ENCODE measurements at regions not wholly inside any gene's neighbourhood (a gene's known extent, or its start where the extent isn't known, plus 50 kb on each side); places are given as distances from the start of the nearest gene placed in this dataset.
A peak's percentile ranks its signal among the peaks of the same experiment; 100 is the strongest.

DNA sequence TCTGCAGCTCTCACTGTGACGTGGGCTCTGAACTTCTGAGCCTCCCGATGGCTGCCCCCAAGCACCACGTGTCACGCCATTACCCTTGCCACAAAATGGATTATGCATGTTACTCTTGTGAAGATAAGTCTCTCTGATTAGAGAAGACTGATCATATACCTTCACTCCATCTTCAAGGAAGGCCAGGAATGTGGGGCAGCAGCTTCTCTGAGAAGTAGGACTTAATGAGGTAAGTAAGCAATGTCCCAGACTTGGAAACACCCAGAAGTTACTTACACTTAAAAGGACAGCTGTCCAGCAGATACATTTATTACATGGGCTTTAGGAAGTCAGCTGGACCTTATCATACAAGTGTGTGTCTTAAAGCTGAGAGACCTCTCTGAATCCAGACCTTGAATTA lies 155.0 kb downstream of the FGF1 start:
- no peak overlapping the region for H3K27ac ChIP-seq
- ChIA-PET POLR2A (ENCODE audit: low non-redundant PET) (no interaction called here), CTCF (interaction anchor here (0.6 to 1.2 kb wide), 5 partner anchors 10 to 386 kb away, joined by 3 to 8 read pairs (median 3); no protein-coding TSS in a partner anchor)
- TF ChIP-seq, protein P1, sequence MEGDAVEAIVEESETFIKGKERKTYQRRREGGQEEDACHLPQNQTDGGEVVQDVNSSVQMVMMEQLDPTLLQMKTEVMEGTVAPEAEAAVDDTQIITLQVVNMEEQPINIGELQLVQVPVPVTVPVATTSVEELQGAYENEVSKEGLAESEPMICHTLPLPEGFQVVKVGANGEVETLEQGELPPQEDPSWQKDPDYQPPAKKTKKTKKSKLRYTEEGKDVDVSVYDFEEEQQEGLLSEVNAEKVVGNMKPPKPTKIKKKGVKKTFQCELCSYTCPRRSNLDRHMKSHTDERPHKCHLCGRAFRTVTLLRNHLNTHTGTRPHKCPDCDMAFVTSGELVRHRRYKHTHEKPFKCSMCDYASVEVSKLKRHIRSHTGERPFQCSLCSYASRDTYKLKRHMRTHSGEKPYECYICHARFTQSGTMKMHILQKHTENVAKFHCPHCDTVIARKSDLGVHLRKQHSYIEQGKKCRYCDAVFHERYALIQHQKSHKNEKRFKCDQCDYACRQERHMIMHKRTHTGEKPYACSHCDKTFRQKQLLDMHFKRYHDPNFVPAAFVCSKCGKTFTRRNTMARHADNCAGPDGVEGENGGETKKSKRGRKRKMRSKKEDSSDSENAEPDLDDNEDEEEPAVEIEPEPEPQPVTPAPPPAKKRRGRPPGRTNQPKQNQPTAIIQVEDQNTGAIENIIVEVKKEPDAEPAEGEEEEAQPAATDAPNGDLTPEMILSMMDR (conservative IDR thresholded peaks at IDR 0.05; ENCODE audit: low read depth) = no peak
- DNase-seq (ENCODE audit: low spot score) = no peak

DNA sequence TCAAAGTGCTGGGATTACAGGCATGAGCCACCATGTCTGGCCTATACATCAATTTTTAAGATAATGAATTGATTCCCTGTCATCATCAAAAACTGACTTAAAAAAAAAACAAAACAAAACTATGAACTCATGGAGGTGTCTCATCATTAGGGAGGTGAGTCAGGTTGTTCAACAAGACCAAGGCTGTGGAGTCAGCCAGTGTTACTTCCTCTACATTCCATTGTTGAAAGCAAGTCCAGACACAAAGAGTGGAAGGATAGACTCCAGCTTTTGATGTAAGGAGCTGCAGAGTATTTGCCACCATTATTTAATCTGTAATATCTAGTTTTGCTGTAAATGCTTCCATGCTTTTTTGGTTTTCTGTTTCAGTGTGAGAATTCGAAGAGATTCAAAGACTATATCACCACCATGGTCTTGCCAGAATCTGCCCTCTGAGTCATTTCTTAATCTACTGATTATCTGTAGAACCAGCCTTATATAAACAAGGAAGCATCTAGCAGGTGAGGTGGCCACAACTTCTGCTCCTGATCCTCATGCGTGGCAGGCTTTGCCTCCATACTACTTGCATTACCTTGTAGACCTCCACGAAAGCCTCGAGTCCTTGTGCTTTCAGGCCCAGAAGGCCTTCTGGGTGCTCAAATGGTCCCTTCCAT lies 156.1 kb downstream of the FGF1 start:
- ChIA-PET POLR2A (ENCODE audit: low non-redundant PET) (no interaction called here), CTCF (no interaction called here)
- TF ChIP-seq, protein P1 (conservative IDR thresholded peaks at IDR 0.05; ENCODE audit: low read depth) = no peak
- peak; percentile 94 for DNase-seq (ENCODE audit: low spot score)
- peak overlapping the region; percentile 68 for H3K27ac ChIP-seq

DNA sequence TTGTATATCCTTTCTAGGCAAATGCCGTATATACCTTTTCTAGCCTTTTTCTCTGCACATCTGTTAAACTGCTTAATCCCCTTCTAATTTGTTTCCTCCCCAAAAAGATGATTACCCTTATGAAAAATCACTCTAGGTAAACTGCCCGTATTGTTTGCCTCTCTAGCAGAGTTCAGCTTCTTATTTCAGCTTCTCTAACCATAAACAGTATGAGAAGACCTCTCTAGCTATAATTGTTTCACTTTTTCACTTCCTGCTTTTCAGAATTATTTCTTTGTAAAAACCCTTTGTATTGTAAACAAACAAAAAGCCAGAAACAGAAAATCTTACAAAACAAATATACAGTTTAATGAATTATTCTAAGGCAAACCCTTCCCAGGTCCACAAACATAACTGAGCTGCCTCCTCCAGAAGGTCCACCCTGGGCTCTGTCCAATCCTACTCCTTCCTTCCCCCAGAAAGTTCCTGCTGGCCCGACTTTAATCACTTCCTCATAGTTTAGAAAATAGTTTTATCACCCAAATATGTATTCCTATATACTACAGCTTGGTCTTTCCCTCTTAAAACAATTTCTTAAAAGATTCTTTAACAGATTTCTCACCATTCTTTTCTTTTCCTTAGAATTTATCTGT lies 158.1 kb downstream of the FGF1 start:
- H3K27ac ChIP-seq = no peak overlapping the region
- ChIA-PET POLR2A (ENCODE audit: low non-redundant PET) (no interaction called here), CTCF (interaction anchor here (0.6 kb wide), 1 partner anchor 22 kb away, joined by 4 read pairs; no protein-coding TSS in a partner anchor)
- TF ChIP-seq, protein P1 (conservative IDR thresholded peaks at IDR 0.05; ENCODE audit: low read depth) = no peak
- no peak for DNase-seq (ENCODE audit: low spot score)

DNA sequence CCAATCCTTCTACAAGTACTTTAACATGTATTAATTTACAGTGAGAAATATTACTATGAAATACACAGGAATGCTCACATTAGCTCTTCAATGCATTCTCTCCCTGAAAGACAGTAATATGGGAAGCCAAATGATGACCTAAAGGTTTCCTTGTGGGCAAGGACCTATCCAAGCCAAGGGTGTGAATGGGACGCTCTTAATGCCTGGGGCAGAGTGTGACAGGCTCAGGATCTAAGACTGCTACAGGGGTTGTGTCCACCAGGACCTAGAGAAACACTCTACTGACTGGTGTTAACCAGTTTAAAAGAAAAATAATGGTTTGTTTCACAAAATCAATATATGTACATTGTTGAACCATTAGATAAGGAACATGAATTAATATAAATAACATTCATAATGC lies 158.7 kb downstream of the FGF1 start:
- ChIA-PET CTCF (interaction anchor here (0.6 kb wide), 1 partner anchor 22 kb away, joined by 4 read pairs; no protein-coding TSS in a partner anchor), POLR2A (ENCODE audit: low non-redundant PET) (no interaction called here)
- TF ChIP-seq, protein P1 (conservative IDR thresholded peaks at IDR 0.05; ENCODE audit: low read depth) = no peak
- DNase-seq (ENCODE audit: low spot score) = no peak
- no peak overlapping the region for H3K27ac ChIP-seq

DNA sequence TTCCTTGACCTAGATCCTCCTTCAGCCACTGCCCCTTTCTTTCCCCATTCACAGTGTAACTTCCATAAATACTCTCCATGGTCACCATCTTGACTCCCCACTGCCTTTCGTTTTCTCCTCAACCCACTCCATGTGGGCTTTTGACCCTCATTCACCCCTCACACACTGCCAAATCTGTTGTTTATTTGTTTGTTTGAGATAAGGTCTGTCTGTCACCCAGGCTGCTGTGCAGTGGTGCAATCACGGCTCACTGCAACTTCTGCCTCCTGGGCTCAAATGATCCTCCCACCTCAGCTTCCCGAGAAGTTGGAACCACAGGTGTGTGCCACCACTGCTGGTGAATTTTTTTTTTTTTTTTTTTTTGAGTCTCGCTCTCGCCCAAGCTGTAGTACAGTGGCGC lies 162.9 kb downstream of the FGF1 start:
- POLR2A ChIA-PET (ENCODE audit: low non-redundant PET) = no interaction called here
- TF ChIP-seq, protein P1 (conservative IDR thresholded peaks at IDR 0.05; ENCODE audit: low read depth) = no peak
- H3K27ac ChIP-seq = no peak overlapping the region
- CTCF ChIA-PET = interaction anchor here (0.6 kb wide), 1 partner anchor 380 kb away, joined by 3 read pairs; no protein-coding TSS in a partner anchor
- no peak for DNase-seq (ENCODE audit: low spot score)

DNA sequence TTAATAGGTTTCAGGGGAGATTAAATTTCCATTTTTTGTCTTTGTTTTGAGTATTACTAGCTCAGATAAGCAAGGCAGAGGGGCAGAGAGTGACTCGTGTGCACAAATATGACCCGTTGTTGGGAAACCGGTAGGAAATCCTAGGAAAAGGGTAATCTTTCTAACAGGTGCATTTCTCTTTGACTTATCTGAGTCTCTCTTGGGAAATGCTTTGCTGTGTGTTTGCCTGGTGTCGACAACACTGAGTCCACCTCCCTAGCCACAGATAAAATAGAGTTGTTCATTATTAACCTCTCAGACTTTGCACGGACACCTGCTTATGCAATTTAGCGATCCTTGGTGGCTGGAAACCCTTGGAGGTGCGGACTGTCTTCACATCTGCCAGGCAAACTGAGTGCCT lies 164.2 kb downstream of the FGF1 start:
- TF ChIP-seq, protein P1 (conservative IDR thresholded peaks at IDR 0.05; ENCODE audit: low read depth) = no peak
- H3K27ac ChIP-seq = no peak overlapping the region
- POLR2A ChIA-PET (ENCODE audit: low non-redundant PET) = no interaction called here
- DNase-seq (ENCODE audit: low spot score) = no peak
- CTCF ChIA-PET = interaction anchor here (0.6 kb wide), 1 partner anchor 41 kb away, joined by 3 read pairs; no protein-coding TSS in a partner anchor
